SH-SY5Y (cell line): ENCODE measurements at regions not wholly inside any gene's neighbourhood (a gene's known extent, or its start where the extent isn't known, plus 50 kb on each side); places are given as distances from the start of the nearest gene placed in this dataset.

Experiments used
- GATA2 ChIP-seq: IDR thresholded peaks from 2 replicates; pipeline ENCODE4 v1.6.1; 2011; ENCODE audit warnings: mild to moderate bottlenecking, low read depth, low read length
- GATA3 ChIP-seq: IDR thresholded peaks from 2 replicates; pipeline ENCODE4 v1.6.1; 2011; ENCODE audit warnings: low read depth, mild to moderate bottlenecking, low read length, moderate library complexity

GRCh38 chr1:8167936-8168335 lies 141.8 kb upstream of the ERRFI1 start:
- no peak for TF ChIP-seq GATA2
- TF ChIP-seq GATA3: no peak
